Fibroblast of peridontal ligament (primary cell): ENCODE measurements at regions not wholly inside any gene's neighbourhood (a gene's known extent, or its start where the extent isn't known, plus 50 kb on each side); places are given as distances from the start of the nearest gene placed in this dataset.

Experiments used
- DNase-seq: peaks from one replicate; pipeline ENCODE4 v3.0.0-alpha.2; 2010; ENCODE audit errors: extremely low read depth

DNA sequence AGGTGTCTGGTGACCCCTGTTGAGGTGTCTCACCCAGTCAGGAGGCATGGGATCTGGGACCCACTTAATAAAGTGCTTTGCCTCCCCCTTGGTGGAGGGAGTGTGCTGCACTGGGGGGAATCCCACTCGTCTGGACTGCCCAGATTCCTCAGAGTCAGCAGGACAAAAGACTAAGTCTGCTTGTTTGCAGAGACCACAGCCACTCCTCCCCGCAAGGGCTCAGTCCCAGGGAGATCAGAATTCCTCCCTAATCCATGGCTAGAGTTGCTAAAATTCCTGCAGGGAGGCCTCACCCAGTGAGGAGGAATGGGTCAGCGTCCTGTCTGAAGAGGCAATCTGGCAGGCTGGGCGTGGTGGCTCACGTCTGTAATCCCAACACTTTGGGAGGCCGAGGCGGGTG lies 442.2 kb downstream of the PABPC4L start:
- DNase-seq: no peak

DNA sequence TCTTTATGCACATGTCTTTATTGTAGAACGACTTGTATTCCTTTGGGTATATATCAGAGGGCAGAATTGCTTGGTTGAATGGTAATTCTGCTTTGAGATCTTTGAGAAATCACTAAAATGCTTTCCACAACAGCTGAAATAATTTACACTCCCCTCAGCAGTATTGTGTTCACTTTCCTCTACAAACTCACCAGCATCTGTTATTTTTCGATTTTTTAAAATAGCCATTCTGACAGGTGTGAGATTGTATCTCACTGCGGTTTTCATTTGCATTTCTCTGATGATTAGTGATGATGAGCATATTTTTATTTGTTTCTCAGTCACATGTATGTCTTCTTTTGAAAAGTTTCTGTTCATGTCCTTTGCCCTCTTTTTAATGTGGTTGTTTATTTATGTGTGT lies 459.8 kb downstream of the PABPC4L start:
- no peak for DNase-seq

DNA sequence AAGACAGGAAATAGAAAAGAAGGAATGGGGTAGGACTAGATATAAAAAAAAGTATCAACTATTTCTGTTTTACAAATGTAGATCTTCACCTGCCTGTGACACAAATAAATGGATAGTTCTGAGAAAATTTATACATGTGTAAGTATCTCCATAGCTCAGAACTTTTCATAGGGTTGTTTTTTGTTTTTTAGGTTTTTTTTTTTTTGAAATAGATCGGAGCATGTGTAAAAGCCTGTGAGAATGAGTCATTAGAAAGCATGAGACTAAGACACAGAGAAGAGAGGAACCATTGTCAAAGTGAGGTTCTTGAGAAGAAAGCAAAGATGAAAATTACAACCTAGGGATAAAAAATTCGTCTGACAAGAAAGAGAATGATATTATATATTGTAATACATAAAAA lies 481.6 kb downstream of the PABPC4L start:
- DNase-seq: peak; percentile 21

DNA sequence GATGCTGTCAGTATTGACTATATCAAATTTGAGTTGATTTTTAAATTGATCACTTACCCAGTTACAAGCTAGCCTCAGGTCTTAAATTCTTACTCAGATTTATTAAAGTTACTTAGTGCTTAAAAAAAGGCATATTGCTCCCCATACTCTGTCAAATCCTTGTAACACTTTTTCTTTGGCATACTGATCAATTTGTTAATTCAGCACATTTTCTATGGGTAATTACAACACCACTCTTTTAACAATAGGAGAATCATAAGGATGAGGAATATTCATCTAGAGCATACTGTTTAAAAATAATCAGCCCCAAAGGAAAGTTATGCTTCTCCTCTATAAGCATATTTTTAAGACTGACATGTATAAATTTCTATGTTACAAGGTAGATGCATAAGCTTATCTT lies 482.5 kb downstream of the PABPC4L start:
- DNase-seq: no peak

DNA sequence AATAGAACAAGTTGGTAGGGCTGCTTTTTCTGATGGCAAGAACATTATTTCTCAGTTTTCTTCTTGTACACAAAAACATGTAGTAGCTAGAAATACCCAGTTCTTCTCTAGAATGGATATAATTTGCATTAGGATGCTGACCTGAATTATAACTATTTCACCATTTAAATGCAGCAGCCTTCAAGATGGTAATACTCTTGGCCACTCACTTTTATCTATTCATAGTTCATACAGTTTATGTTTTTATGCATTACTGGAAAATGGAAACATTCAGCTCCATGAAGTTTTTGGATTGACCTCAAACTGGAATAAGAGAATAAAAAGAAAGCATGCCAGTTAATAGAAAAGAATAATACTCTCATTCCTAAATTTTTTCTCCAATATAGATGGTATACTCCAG lies 487.4 kb downstream of the PABPC4L start:
- no peak for DNase-seq

DNA sequence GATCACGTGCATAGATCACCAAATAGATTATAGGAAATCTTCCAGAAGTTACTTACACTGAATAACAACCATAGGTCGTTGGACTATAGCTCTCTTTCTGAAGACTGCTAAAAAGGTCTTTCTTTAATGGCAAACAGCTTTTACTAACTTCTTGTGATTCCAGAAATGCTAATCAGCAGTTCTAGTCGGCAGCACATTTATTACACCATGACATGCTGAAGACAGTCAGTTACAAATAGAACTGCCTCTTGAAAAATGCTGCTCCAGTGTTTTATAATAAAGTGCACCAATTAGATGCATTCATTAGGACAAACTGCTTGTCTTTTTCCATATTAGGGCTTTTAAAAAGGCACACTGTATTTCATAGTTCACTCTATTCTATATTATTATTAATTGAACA lies 488.2 kb downstream of the PABPC4L start:
- DNase-seq: peak; percentile 3

DNA sequence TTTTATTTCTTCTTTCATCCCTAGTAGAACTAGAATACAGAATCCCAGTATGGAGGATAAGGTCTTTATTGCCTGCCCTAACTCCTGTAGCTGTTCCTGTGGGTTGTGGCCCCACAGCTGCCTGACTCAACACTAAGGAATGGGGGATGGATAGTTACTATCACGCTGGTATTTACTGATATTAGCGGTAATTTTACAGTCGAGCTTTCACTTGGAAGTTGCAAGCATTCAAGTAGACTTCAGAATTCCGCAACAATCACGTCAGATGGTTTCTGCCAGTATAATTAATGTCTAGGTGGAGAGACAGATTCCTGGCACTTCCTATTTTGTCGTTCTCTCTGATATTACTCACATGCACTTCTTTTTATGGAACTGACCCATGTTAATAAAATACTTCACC lies 489.8 kb downstream of the PABPC4L start:
- DNase-seq: no peak

DNA sequence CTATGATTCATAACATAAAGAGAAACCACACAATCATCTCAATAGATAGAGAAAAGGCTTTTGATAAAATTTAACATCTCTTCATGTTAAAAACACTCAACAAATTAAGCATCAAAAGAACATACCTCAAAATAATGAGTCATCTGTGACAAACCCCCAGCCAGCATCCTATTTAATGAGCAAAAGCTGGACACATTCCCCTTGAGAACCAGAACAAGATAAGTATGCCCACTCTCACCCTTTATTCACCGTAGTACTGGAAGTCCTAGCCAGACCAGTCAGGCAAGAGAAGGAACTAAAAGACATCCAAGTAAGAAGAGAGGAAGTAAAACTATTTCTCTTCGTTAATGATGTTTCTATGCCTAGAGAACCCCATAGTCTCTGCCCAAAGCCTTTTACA lies 507.2 kb downstream of the PABPC4L start:
- DNase-seq: no peak

DNA sequence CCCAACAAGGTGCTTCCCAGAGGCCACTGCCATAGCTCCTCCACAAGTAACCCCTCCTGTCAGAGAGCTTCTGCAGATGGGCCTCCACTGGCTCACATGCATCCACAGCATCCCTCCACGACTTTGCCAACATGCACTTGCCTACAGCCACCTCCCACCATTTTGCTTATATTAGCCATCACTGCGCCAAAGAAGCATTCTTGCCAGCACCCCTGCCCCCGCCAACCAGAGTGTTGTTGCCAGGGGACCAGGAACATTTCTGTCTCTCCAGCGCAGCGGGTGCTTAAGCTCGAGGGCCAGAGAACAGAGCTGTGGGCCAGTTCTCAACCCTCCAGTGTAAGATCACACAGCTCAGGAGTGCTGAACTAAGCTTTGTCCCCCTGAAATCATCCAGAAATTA lies 517.6 kb downstream of the PABPC4L start:
- no peak for DNase-seq

DNA sequence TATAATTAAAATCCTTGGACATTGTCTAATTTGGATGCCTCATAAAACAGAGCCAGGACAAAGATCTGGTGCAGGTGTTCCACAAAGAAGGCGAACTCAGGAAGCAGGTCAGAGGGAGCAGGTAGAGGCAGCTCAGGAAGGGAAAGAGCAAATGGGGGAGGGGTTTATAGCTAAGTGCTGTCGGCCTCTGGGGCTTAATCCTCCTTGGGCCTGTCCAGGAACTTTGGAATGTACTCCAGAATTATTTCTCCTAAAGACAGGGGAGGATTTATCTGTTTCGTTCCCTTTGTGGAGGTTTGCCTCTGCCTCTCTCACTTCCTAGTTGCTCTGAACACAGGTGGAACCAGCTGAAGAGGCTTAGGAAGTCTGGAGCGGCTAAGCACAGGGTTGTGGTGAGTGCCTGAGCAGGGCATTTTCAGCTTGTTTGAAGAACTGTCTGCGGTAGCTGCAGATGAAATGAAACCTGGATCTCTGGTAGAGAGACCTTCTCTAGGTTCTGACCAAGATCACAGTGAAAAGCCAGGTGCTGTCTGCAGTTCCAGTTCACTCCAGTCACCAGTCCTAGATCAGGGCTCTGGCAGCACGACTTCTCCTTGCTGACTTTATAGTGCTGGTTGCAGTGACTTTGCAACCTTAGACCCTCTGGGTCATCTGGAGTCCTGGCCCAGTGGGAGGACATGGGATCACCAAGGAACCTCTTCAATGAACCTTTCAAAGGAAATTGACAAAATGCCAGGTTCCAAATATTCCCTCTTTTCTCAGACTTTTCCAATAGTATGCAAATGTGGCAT lies 519.2 kb downstream of the PCDH10 start:
- DNase-seq: no peak

DNA sequence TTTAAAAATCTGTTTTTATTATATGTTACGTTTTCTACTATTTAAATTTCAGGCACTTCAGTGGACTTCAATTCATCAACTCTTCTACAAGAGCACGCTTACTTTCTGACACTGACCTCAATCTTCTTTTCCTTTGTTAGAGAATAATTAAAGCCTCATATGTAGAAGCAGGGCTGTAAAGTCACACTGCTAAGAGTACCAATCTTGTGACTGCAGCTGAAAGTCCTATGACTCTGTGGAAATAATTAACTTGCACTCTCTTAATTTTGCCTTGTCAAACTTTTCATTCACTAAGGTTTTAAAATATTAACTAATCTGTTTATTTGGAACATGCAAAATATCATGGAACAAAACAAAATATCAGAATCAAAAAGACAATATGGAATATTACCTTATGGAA lies 498.1 kb downstream of the PCDH10 start:
- DNase-seq: no peak

DNA sequence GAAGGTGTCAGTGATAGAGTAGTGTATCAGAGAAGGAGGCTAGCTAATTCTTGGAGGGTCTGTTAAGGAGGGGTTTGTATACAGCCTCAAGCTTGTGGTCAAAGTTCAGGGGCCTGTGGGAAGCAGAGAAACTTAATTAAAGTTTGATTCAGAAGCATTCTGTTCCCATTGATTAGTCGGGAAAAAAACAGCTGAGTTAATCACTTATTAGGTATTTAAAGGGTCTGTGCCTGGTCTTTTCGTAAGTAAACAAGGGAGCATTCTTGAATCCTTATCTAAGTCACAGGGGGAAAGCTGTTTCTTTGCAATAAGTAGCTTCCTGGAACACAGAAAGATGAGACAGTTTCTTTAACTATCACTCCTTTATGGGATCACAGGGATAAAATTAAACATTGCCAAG lies 492.1 kb downstream of the PCDH10 start:
- DNase-seq: no peak

DNA sequence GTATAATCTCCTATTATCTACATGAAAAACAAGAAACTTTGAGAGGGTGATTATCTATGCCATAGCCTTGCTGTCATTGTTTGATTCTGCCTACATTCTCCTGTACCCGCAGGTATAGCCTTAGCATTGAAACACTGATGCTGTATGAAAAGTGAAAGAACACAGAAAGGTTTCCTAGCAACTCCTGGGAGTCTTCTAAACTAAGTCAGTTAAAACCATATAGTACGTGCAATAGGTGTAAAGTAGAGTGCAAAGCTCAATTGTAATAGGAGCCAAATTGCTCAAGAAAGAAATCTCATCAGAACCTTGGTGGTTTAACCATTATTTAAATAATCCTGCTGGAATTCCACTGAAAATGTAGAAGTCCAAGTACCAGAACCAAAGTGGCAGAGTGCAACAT lies 489.7 kb downstream of the PCDH10 start:
- DNase-seq: no peak

DNA sequence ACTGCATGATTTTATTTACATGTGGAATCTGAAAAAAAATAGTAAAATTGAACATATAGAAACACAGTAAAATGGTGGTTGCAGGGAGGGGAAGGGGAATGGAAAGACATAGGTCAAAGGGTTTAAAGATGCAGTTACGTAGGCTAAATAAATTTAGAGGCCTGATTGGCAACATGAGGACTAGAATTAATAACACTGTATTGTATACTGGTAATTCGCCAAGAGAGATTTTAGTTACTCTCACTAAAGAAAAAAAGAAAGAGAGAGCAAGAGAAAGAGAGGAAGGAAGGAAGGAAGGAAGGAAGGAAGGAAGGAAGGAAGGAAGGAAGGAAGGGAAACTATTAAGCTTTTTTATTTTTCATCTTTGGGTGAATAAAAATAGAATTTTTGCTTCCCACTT lies 488.1 kb downstream of the PCDH10 start:
- DNase-seq: no peak

DNA sequence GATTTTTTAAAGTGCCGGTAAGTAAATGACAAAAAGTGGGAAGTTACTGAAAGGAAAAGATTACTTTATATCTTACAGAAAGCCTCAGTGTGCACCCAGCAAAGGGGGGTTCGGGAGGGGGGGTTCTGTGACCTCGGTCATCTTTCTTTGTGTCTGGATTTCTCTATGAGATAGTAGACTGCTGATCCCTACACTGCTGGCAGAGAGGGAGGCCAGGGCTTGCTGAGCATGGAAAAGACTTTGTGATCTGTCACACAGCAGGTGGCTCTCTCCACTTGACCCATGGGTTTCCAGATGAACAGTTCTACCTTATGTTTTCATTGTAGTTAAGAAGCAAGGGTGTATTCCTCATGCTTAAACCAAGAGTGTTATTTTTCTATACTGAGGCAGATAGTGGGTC lies 475.6 kb downstream of the PCDH10 start:
- no peak for DNase-seq

DNA sequence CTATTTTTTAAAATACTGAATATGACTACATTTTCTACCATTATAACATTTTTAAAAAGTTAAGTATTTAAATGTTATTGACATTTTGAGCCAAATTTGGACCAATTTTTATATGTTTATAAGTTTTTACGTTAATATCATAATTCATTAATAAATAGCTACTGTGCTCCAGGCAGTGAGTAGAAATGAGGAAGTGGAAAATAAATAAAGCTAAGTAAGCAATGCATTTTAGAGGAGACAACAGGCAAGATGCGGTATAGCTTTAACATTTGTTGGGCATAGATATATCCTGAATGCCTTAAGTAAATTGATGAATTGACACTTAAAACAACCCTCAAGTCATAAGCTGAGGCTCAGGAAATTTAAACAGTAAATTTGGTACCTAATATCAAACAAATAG lies 474.8 kb downstream of the PCDH10 start:
- no peak for DNase-seq

DNA sequence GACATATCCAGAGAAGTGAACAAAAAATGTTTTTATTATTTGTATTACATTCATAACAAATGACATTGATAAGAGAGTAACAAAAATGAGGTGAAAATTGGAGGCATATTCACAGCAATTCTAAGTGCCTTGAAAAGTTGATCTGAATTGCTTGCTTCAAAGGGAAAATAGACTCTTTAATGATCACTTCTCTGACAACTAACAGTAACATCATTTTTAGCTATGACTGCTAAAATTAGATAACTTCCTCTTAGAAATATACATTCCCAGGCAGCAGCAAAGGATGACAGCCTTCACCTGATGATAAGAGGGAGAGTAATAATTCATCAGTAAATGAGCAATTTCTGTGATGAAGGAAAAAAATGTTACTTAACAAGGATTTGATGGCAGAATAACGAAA lies 472.5 kb downstream of the PCDH10 start:
- no peak for DNase-seq

DNA sequence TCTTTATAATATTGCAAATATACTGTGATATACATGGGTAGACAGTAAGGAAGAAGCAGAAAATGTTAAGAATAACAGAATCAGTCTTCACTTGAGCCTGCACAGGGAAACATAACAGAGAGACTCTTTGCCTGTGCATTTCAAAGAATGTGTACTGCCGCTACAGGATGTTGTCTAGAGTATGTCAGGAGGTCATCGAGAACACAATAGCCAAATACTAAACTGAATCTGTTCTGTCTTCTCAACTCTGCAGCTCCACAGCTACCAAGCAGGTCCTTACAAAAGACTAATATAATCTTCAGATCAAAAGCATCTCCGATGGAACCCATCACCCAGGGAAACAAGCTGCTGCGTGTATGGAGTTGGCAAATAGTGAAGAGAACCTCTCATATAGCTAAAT lies 471.5 kb downstream of the PCDH10 start:
- no peak for DNase-seq

DNA sequence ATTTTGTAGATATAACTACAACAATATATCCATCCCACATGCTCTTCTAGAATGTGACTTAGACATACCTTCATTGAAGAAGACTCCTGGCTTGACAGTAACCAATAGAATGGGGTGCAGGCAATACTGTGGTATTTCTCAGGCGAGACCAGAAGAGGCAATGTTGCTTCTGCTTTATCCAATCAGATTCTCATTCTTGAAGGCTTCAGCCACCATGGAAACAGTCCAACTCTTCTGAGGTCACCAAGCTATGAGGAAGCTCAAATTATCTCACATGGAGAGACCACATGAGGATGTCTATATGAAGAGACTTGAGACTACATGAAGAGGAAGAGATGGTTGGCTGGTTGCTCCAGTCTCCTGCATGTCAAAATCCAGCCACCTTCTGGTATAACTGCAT lies 469.9 kb downstream of the PCDH10 start:
- DNase-seq: peak; percentile 18

DNA sequence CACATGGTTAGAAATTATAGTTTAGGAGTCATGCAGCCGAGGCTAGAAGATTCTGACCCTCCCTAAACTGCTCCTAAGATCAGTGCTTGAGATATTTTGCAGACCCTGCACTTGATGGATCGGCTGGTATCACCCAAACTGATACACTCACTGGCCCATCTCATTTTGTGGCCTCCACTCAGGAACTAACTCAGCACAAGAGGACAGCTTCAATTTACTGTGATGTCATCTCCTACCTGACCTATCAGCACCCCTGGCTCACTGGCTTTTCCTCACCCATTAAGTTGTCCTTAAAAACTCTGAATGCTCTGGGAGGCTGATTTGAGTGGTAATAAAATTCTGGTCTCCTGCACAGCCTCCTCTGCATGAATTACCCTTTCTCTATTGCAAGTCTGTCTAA lies 450.9 kb downstream of the PCDH10 start:
- no peak for DNase-seq

DNA sequence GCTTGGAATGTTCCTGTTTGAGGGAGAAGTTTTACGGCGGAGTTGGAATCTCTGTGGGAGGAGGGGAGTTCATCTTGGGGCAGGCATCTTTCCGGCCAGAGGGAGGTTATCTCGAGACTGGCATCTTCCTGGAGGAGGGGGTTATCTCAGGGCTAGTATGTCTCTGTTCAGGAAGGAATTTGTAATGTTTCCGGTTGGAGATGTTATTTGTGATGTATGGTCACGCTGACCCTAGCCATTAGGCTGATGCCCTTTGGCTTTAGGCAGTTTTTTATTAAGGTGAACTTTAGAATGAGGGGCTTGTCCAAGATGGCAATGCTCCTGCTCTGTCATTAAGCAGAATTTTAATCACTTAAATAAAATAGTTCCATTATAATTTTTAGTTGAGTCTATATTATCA lies 449.7 kb downstream of the PCDH10 start:
- DNase-seq: no peak

DNA sequence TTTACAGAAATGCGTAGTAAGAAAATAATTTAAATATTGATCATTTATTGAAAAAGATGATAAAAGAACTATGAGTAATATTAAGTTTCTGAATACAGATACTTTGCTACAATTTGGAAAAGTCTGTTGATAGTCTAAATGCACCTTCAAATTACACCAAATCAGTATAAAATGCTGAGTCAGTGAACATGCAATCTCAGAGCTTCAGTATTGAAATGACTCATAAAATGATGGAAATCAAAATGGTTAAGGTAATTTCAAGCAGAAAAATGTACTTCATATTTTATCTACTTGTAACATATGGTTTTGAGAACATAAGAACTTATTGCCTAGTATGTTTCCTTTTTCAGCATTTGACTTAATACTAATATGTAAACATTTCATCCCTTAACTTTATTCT lies 448.2 kb downstream of the PCDH10 start:
- peak; percentile 17 for DNase-seq

DNA sequence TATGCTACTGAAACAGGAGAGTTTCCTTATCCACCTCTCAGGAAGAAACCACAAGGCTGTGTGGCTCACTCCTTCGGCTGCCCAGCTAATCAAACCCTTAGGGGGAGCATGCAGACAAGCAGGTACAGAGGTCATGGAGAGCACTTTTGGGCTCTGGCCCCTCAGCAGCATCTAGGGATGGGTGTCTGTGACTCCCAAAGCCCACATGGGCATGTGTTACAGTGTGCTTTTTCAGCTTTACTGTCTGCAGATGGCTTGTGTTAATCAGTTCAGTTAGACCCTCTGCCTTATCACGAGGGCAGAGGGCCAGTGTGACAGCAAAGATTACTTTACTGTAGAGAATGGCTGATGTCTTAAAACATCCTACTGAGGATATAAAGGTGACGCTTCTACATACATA lies 447.4 kb downstream of the PCDH10 start:
- no peak for DNase-seq
